ENCODE measurements at regions not wholly inside any gene's neighbourhood (a gene's known extent, or its start where the extent isn't known, plus 50 kb on each side); places are given as distances from the start of the nearest gene placed in this dataset.

DNA sequence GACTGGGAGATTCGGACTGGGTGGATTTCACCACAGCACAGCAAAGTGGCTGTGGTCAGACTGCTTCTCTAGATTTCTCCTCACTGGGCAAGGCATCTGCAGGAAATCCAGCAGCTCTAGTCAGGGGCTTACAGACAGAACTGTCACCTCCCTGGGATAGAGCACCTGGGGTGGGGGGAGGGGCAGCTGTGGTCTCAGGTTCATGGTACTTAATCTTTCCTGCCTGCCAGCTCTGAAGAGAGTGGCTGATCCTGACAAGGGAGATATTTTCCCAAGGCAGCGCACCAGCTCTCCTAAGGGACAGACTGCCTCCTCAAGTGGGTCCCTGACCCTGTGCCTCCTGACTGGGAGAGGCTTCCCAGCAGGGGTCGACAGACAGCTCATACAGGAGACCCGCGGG lies 212.8 kb upstream of the KLF12 start:
- no peak for DNase-seq (ENCODE audit: low read depth)
- no peak for TF ChIP-seq CTCF (IDR thresholded peaks at IDR 0.05; ENCODE audit: insufficient read depth, low read length)
- no peak overlapping the region for H3K4me3 ChIP-seq (ENCODE audit: low read depth, low read length)

DNA sequence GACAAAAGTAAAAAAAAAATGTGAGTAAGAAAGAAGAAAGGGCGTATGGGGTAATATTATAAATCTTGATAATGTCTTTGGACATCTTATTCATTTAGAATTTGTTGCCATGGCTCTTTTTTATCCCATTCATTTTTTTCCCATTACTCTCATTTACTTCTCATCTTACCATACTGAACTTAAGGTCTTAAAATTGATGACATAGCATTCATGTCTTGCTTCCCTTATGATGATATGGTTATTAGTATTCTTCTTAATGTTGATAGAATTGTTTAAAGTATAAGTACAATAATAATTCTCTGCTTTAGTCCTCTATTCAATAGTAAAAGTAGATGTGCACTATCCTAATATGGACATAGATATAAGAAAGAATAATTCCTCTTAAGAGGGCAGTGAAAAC lies 204.1 kb upstream of the KLF12 start:
- TF ChIP-seq CTCF (IDR thresholded peaks at IDR 0.05; ENCODE audit: insufficient read depth, low read length): no peak
- no peak for DNase-seq (ENCODE audit: low read depth)

DNA sequence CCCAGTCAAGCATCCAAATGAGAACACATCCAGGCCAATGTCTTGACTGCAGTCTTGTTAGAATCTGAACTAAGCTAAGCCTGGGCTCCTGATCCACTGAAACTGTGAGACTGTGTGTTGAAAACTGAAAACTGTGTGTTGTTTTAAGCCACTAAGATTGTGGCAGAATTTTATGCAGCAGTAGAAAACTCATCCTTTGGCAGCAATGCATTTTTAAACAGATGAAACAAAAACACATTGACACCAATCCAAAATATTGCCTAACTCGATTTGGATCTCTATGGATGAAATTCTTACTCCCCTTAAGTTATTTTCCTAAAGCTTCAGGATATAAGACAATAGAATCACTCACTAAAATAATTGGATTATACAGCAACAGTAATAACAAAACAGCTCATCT lies 202.3 kb upstream of the KLF12 start:
- no peak overlapping the region for H3K4me3 ChIP-seq (ENCODE audit: low read depth, low read length)
- TF ChIP-seq CTCF (IDR thresholded peaks at IDR 0.05; ENCODE audit: insufficient read depth, low read length): no peak
- peak; percentile 4 for DNase-seq (ENCODE audit: low read depth)

More for the DNA sequence above, 204.1 kb upstream of the KLF12 start:
- H3K4me3 ChIP-seq (ENCODE audit: low read depth, low read length): no peak overlapping the region

DNA sequence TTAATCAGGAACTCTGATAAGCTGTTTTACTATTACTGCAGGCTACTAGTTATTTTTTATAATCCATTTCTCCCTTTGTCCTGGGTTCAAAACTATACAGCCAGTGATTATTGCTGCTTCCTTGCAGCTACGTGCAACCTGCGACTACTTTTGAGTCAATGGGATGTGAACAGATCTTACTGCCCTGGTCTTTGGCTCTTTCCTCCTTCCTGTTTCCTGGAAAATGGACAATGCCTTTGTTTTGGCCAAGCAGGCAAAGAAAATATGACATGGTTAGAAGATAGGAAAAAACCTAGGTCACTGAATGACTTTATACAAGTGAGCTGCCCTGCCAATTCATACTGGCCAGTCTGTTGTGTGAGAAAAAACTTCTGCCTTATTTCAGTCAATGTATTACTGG lies 201.2 kb upstream of the KLF12 start:
- no peak overlapping the region for H3K4me3 ChIP-seq (ENCODE audit: low read depth, low read length)
- no peak for DNase-seq (ENCODE audit: low read depth)
- TF ChIP-seq CTCF (IDR thresholded peaks at IDR 0.05; ENCODE audit: insufficient read depth, low read length): no peak

GRCh38 chr13:74329962-74330361 lies 195.8 kb upstream of the KLF12 start:
- DNase-seq (ENCODE audit: low read depth): no peak
- H3K4me3 ChIP-seq (ENCODE audit: low read depth, low read length): no peak overlapping the region
- TF ChIP-seq CTCF (IDR thresholded peaks at IDR 0.05; ENCODE audit: insufficient read depth, low read length): no peak

GRCh38 chr13:74325106-74325505 lies 190.9 kb upstream of the KLF12 start:
- H3K4me3 ChIP-seq (ENCODE audit: low read depth, low read length): no peak overlapping the region
- no peak for TF ChIP-seq CTCF (IDR thresholded peaks at IDR 0.05; ENCODE audit: insufficient read depth, low read length)
- peak; percentile 82 for DNase-seq (ENCODE audit: low read depth)

DNA sequence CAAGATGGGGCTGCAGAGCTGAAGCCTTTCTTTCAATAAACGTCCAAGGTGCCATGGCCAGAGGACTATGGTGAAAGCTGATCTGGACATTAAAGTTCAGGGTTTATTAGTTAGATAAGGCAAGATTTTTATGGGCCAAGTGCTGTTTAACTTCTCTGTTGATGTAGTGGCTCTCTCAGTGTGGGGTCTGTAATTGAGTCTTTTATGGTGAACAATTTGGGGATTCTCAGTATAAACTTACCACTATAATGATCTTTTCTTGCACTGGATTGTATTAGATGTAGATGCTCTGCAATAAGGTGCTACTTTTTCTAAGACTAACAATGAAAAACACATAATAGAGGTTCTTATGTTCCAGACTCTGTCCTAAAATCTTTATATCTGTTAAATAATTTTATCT lies 190.1 kb upstream of the KLF12 start:
- no peak overlapping the region for H3K4me3 ChIP-seq (ENCODE audit: low read depth, low read length)
- DNase-seq (ENCODE audit: low read depth): no peak
- no peak for TF ChIP-seq CTCF (IDR thresholded peaks at IDR 0.05; ENCODE audit: insufficient read depth, low read length)
